ENCODE measurements at regions not wholly inside any gene's neighbourhood (a gene's known extent, or its start where the extent isn't known, plus 50 kb on each side); places are given as distances from the start of the nearest gene placed in this dataset.
"Not testable (repeated sequence)": the region's sequence is repeated elsewhere in the genome, so short reads cannot be mapped to it uniquely, and the experiment has no call there.

DNA sequence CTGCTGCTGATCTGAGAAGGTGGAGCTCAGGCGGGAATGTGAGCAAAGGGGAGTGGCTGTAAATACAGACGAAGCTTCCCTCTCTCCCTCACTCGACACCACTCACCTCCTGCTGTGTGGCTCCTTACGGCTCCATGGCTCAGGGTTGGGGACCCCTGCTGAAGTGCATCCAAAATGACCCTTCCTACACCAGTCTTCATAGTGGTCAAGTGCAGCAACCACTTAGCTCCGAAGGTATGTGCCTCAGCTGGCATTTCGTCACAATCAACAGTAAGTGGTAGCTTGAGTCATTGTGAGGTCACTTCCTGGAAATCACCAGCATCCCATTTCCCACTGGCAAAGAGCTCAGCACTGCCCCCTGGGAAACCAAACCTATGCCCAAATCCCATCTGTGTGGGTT lies 76.4 kb upstream of the COBL start:
- not testable (repeated sequence) for DNase-seq

DNA sequence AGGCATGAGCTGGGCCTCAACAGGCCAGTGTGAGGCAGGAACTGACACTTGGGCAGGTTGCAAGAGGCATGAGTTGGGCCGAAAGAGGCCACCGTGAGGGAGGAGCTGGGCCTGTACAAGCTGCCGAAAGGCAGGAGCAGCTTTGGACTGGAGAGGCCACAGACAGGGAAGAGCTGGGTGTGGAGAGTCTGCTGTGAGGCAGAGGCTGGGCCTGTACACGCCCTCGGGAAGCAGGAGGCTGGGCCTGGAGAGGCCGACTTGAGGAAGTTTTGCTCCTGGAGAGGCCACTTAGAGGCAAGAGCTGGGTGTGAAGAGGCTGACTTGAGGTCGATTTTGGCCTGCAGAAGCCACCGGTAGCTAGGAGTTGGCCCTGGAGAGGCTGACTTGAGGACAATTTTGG lies 73.3 kb upstream of the COBL start:
- DNase-seq: not testable (repeated sequence)

DNA sequence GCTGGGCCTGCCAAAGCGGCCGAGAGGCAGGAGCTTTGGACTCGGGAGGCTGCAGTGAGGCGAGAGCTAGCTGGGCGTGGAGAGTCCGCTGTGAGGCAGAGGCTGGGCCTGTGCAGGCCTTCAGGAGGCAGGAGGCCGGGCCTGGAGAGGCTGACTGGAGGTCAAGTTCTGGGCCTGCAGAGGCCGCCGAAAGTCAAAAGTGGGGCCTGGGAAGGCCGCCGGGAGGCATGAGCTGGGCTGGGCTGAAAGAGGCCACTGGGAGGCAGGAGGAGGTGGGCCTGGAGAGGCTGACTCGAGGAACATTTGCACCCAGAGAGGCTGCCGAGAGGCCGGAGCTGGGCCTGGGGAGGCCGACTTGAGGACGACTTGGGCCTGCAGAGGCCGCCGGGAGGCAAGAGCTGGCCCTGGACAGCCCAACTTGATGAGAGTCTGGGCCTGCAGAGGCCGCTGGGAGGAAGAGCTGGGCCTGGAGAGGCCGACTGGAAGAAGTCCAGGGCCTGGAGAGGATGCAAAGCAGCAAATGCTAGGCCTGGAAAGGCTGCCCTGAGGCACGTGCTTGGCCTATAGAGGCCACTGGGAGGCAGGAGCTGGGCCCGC lies 72.7 kb upstream of the COBL start:
- not testable (repeated sequence) for DNase-seq

DNA sequence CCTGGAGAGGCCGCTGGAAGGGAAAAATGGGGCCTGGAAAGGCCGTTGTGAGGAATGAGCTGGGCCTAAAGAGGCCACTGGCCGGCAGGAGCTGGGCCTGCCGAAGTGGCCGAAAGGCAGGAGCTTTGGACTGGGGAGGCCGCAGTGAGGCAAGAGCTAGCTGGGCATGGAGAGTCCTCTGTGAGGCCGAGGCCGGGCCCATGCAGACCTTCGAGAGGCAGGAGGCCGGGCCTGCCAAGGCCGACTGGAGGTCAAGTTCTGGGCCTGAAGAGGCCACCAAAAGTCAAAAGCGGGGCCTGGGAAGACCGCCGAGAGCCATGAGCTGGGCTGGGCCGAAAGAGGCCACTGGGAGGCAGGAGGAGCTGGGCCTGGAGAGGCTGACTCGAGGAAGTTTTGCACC lies 71.6 kb upstream of the COBL start:
- DNase-seq: not testable (repeated sequence)

DNA sequence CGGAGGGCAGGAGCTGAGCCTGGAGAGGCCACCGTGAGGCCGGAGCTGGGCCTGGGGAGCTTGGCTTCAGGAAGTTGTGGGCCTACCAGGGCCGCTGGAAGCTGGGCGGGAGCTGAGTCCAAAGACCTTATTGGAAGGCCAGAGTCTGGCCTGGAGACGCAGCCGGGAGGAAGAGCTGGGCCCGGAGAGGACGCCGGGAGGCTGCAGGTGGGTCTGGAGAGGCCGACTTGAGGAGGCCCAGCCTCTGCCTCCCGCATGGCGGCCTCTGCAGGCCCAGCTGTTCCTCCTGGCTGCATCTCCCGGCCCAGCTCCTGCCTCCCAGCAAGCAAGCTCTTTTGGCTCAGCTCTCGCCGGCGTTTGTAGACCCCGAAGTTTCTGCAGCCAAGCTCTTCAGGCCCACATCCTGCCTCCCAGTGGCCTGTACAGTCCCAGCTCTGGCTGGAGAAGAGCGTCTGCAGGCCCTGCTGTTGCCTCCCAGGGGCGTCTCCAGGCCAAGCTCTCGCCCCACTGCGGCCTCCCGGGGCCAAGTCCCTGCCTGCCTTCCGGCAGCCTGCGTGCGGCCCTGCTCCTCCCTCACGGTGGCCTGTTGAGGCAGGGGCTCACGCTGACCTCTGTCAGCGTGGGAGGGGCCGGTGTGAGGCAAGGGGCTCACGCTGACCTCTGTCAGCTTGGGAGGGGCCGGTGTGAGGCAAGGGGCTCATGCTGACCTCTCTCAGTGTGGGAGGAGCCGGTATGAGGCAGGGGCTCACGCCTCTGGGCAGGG lies 70.4 kb upstream of the COBL start:
- DNase-seq: not testable (repeated sequence)

DNA sequence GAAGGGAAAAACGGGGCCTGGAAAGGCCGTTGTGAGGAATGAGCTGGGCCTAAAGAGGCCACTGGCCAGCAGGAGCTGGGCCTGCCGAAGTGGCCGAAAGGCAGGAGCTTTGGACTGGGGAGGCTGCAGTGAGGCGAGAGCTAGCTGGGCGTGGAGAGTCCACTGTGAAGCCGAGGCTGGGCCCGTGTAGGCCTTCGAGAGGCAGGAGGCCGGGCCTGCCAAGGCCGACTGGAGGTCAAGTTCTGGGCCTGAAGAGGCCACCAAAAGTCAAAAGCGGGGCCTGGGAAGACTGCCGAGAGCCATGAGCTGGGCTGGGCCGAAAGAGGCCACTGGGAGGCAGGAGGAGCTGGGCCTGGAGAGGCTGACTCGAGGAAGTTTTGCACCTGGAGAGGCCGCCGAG lies 69.6 kb upstream of the COBL start:
- not testable (repeated sequence) for DNase-seq

DNA sequence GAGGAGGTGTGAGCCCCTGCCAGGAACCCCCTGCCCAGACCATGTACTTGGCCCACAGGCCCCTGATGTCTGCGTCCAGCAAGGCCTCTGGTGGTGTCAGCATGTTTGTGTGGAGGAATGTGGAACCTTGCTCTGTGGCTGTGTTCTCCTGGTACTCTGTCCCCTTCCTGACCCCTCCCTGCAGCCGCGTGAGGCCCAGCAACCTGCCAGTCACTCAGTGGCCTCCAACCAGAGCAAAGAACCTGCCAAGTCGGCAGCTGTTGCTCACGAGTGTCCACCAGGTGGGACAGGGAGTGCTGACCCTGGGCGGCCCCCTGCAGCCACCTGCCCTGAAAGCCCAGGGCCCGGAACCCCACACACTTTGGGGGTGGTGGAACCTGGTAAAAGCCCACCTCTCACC lies 65.6 kb upstream of the COBL start:
- DNase-seq: not testable (repeated sequence)

DNA sequence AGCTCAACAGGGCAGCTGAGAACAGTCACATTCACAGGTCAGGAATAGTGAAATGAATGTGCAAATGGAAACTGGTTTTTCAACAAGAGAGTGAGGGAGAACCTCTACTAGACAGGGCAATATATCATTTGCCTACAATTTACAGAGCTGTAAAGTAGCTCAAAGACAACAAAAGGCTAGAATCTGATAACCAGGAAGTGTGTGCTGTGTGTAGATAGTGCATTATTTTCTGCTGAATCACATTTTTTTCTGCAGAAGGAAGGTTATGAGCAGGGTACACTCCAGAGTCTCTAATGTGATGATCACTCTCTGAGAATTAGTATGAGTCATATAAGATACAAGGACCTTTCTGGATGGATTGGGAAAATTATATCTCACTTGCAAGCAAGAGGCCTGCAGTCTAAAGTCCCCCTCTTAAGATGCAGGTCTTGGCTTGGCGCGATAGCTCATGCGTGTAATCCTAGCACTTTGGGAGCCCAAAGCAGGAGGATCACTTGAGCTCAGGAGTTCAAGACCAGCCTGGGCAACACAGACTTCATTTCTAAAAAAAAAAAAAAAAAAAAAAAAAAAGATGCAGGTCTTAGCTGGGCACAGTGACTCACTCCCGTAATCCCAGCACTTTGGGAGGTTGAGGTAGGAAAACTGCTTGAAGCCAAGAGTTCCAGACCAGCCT lies 59.9 kb upstream of the COBL start:
- DNase-seq: no peak

DNA sequence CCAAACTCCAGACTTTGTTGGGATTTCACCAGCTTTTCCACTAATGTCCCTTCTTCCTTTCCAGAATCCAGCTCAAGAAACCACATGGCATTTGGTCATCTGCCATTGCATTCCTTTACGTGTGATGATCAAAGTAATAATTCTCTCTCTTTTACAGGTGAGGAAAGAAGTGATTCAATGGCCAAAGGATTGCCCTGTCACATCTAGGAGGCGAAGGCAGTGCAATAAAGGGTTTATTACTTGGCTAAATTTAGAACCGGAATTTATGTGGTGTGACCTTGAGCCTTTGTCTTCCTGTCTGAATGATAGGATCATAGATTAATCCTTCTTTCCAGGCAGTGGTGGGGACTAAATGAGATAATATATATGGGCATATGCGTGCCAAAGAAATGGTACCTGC lies 58.3 kb upstream of the COBL start:
- DNase-seq: no peak

GRCh38 chr7:51373607-51374006 lies 57.0 kb upstream of the COBL start:
- DNase-seq: not testable (repeated sequence)

- DNase-seq: peak; percentile 22
Measured at GRCh38 chr7:51369746-51370145, 53.1 kb upstream of the COBL start.

DNA sequence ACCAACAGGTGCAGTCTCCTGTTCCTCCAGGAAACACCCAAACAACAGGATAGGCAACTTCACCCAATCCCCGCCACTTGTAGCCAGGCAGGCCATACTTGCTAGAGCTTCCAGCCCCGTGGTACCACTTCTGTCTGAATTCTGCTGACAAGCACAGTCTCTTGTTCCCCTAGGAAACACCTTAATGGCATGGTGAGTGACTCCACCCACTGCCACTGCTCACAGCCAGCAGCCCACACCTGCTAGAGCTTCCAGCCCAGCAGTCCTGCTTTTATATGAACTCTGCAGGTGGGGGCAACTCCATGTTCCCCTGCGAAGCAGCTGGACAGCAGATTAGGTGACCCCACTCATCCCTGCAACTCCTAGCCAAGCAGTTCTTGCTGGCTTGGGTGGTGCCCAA lies 52.6 kb upstream of the COBL start:
- not testable (repeated sequence) for DNase-seq

GRCh38 chr7:51368334-51368733 lies 51.7 kb upstream of the COBL start:
- DNase-seq: no peak

GRCh38 chr7:51367614-51367968 lies 51.0 kb upstream of the COBL start:
- DNase-seq: no peak

DNA sequence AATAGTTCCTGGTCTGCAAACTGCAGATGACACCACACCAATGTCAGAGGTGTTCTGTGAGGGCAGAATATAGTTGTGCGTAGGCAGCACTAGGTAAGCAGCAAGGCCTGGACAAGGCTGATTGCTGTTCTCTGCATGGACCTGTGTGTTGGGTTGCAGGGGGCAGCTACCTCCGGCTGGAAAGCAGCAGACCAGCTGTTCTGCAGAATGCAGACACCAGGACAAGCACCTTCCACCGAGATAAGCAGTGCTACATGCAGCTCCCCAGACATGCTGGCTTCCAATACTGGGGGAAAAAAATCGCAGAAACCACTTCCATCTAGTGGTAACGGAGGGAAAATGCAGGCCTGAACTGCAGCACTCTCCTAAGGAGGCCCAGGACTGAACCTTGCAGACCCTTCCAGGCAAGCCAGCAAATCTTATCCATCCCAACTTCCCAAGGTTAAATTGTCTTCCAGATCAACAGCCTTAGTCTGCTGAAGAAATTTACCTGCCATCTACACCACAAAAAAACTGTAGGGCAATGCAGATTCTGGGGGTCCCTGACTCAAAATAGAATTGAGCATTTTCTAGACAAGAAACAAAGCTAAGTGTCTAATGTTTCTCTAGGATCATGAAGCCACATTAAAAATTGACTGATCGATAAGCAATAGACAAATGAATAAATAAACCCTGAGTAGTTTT lies 50.5 kb upstream of the COBL start:
- peak; percentile 52 for DNase-seq

All from dermis blood vessel endothelial cell (primary cell).